HCT116 (cell line): ENCODE measurements at regions not wholly inside any gene's neighbourhood (a gene's known extent, or its start where the extent isn't known, plus 50 kb on each side); places are given as distances from the start of the nearest gene placed in this dataset.

Source experiments
- ATAC-seq: fragments of 200-7000 bp; cut with Tn5 transposase; 2 replicates; pipeline ENCODE4 v1.9.1; 2020; ENCODE audit warnings: mild to moderate bottlenecking, moderate library complexity
- BruUV-seq: library from RNA; stranded (reverse); fragments of 400-500 nt; replicated peaks from 2 replicates; lab custom pipeline; 2021; lab: Mats Ljungman, UMichigan
- CTCF ChIA-PET: fragments of 300-600 bp; sonication (Branson Sonifier 250); formaldehyde crosslinking; loops from one replicate; lab custom pipeline; 2021; ENCODE audit warnings: antibody characterized with exemption; lab: Charles Lee
- POLR2A ChIA-PET: fragments of 300-600, 350-600 bp; sonication (Branson Sonifier 250); formaldehyde crosslinking; loops from one replicate; lab custom pipeline; 2021; ENCODE audit warnings: antibody characterized with exemption; lab: Charles Lee
- RAD21 ChIA-PET, 2 experiments: fragments of 300-600 bp; sonication (Branson Sonifier 250); formaldehyde crosslinking; loops; one replicate each; lab custom pipeline; 2023; ENCODE audit warnings: low total read pairs in 2 of 2; ENCODE audit not compliant: uncharacterized antibody in 2 of 2, unreplicated experiment in 2 of 2, low non-redundant PET in 1 of 2; lab: Charles Lee
- DNase-seq: peaks from one replicate; pipeline ENCODE4 v3.0.0-alpha.2; 2010; ENCODE audit warnings: low read depth, low spot score
- H2AFZ ChIP-seq: fragments of 200-600 bp; shearing (Covaris generic), sonication (generic); 2 replicates; pipeline ENCODE4 v1.6.1; 2017; ENCODE audit warnings: low read depth, mixed run types, mixed read lengths, antibody characterized with exemption, low read length; ENCODE audit not compliant: poor library complexity, severe bottlenecking
- H3K27ac ChIP-seq: 2 replicates; pipeline ENCODE4 v1.5.1; 2012; ENCODE audit warnings: low read depth, low read length
- H3K27me3 ChIP-seq: fragments of 200-600 bp; sonication (generic); 2 replicates; pipeline ENCODE4 v1.6.1; 2016; ENCODE audit warnings: mixed run types, low read length, mixed read lengths; ENCODE audit not compliant: insufficient read depth
- H3K36me3 ChIP-seq, 2 experiments: fragments of 200-500 bp in 1 of 2; fragments of 200-600 bp in 1 of 2; sonication (Bioruptor generic) in 1 of 2; sonication (generic) in 1 of 2; 2 replicates each; pipeline versions ENCODE4 v1.5.1 to v1.6.1; 2014 to 2016; ENCODE audit warnings: low read length in 2 of 2, inconsistent platforms in 1 of 2, mixed read lengths in 1 of 2, mixed run types in 1 of 2; ENCODE audit not compliant: insufficient read depth in 2 of 2, control insufficient read depth in 1 of 2
- H3K4me1 ChIP-seq, 2 experiments: fragments of 200-600 bp in 1 of 2; sonication (generic) in 1 of 2; 2 replicates each; pipeline versions ENCODE4 v1.5.1 to v1.6.1; 2012 to 2017; ENCODE audit warnings: low read length in 2 of 2, inconsistent platforms in 1 of 2, mild to moderate bottlenecking in 1 of 2, mixed read lengths in 1 of 2, mixed run types in 1 of 2, moderate library complexity in 1 of 2; ENCODE audit not compliant: insufficient read depth in 2 of 2, control insufficient read depth in 1 of 2
- H3K4me2 ChIP-seq: fragments of 200-600 bp; sonication (generic); 2 replicates; pipeline ENCODE4 v1.6.1; 2017; ENCODE audit warnings: mixed run types, low read length, mixed read lengths
- H3K4me3 ChIP-seq, 2 experiments: fragments of 200-600 bp in 1 of 2; sonication (generic) in 1 of 2; replicated peaks in 1 of 2; 2 replicates each; pipeline ENCODE4 v1.5.1; 2011 to 2016; ENCODE audit warnings: low read length in 2 of 2, control low read depth in 1 of 2, low read depth in 1 of 2, mild to moderate bottlenecking in 1 of 2, mixed read lengths in 1 of 2, mixed run types in 1 of 2
- H3K79me2 ChIP-seq: fragments of 200-600 bp; sonication (generic); 2 replicates; pipeline ENCODE4 v1.6.1; 2017; ENCODE audit warnings: mild to moderate bottlenecking, mixed run types, low read length, moderate library complexity, mixed read lengths; ENCODE audit not compliant: insufficient read depth
- H3K9ac ChIP-seq: fragments of 200-600 bp; sonication (generic); 2 replicates; pipeline ENCODE4 v1.6.1; 2016; ENCODE audit warnings: low read length, mixed read lengths
- H3K9me2 ChIP-seq: fragments of 200-600 bp; sonication (generic), shearing (Covaris generic); 2 replicates; pipeline ENCODE4 v1.6.1; 2017; ENCODE audit warnings: mixed run types, mild to moderate bottlenecking, moderate library complexity; ENCODE audit not compliant: insufficient read depth
- H3K9me3 ChIP-seq, 2 experiments: fragments of 200-500 bp in 1 of 2; fragments of 200-600 bp in 1 of 2; sonication (Bioruptor generic) in 1 of 2; sonication (generic) in 1 of 2; 2 replicates each; pipeline ENCODE4 v1.6.1; 2014 to 2017; ENCODE audit warnings: low read length in 2 of 2, mixed read lengths in 2 of 2, inconsistent platforms in 1 of 2, low read depth in 1 of 2, mild to moderate bottlenecking in 1 of 2, mixed run types in 1 of 2, moderate library complexity in 1 of 2; ENCODE audit not compliant: control insufficient read depth in 1 of 2, insufficient read depth in 1 of 2
- H4K20me1 ChIP-seq: fragments of 200-600 bp; sonication (generic), shearing (Covaris generic); 2 replicates; pipeline ENCODE4 v1.6.1; 2017; ENCODE audit warnings: mixed run types, mild to moderate bottlenecking, moderate library complexity; ENCODE audit not compliant: insufficient read depth
- CBX3 ChIP-seq: IDR thresholded peaks from 2 replicates; pipeline ENCODE4 v1.6.1; 2012; ENCODE audit warnings: low read depth
- EGR1 ChIP-seq: IDR thresholded peaks from 2 replicates; pipeline ENCODE4 v1.6.1; 2012; ENCODE audit warnings: low read depth
- EZH2phosphoT487 ChIP-seq: fragments of 200-600 bp; IDR thresholded peaks from 2 replicates; pipeline ENCODE4 v1.6.1; 2018; ENCODE audit warnings: antibody characterized with exemption, borderline replicate concordance
- JUND ChIP-seq: IDR thresholded peaks from 2 replicates; pipeline ENCODE4 v1.6.1; 2012
- POLR2AphosphoS5 ChIP-seq: IDR thresholded peaks from 2 replicates; pipeline ENCODE4 v1.6.1; 2011; ENCODE audit warnings: mild to moderate bottlenecking, low read depth, low read length, moderate library complexity
- REST ChIP-seq: IDR thresholded peaks from 2 replicates; pipeline ENCODE4 v1.6.1; 2012; ENCODE audit warnings: low read depth
- SIN3A ChIP-seq: IDR thresholded peaks from 2 replicates; pipeline ENCODE4 v1.6.1; 2012; ENCODE audit warnings: low read depth
- YY1 ChIP-seq: IDR thresholded peaks from 2 replicates; pipeline ENCODE4 v1.6.1; 2011; ENCODE audit warnings: low read length, low read depth, moderate library complexity, mild to moderate bottlenecking; ENCODE audit not compliant: insufficient replicate concordance; ENCODE audit errors: extremely low read depth
- intact Hi-C: fragments of 100-400 bp; cut with micrococcal nuclease; formaldehyde crosslinking; loops from 2 replicates; pipeline ENCODE4 v1.10.0; 2022

DNA sequence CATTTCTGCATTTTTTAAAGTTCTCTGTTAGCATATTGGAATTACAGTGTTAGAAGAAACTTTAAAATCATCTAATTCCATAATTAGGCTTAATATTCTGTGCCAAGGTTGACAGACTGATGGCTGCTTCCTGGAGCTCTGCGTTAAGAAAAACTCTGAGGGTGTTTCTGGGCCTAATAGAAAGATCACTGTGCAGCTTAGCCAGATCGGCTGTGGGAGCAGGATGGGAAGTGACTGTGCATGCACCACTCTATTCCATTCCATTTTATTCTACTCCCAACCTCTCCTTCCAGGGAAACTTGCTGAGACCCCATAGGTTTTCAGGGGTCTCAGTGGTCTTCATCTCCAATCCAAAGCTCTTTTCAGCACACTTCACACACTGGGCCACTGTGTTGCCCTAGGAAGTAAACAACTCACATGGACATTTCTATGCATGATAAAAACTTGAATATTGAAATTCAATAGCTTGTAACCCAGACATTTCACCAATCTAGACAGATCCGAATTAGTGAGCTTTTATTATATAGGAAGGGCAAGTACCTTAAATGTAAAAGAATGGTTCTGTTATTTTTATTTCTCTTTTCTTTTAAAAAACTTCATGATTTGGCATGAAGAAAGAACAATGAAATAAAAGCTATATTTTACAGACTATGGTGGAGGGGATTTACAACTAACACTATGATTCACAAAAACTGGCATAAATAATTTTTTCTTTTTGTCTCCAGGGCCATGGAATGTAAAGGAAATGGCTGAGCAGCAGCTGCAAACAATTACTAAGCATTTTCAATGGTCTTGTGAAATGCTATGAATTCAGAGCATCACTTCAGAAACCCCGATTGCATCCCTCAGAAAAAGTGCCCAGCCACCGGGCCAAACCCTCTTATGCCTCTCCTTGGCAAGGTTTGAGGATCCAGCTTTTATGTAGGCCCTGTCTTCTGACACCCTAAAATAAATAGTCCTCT is 51.4 kb upstream of the DAB2 start (continued):
- TF ChIP-seq EZH2phosphoT487: no peak

- CTCF ChIA-PET: no interaction called here
- RAD21 ChIA-PET: no interaction called here
- POLR2A ChIA-PET: no interaction called here
- DNase-seq: no peak
- intact Hi-C loops: no loop called here
- no peak overlapping the region for H3K4me3 ChIP-seq
- no peak overlapping the region for H3K9ac ChIP-seq
- no peak overlapping the region for H2AFZ ChIP-seq
- no TSS peak for BruUV-seq
- no peaks in the 10 kb centered on the region for H4K20me1 ChIP-seq
- H3K79me2 ChIP-seq: no peaks in the 10 kb centered on the region
- H3K27me3 ChIP-seq: no peaks in the 10 kb centered on the region
- H3K9me3 ChIP-seq: no peaks in the 10 kb centered on the region
- H3K27ac ChIP-seq: no peak overlapping the region
- TF ChIP-seq EZH2phosphoT487 (no peak), EGR1 (no peak), JUND (no peak), SIN3A (no peak), REST (no peak), POLR2AphosphoS5 (no peak), CBX3 (no peak), YY1 (no peak)
- no peaks in the 10 kb centered on the region for H3K36me3 ChIP-seq
- H3K4me1 ChIP-seq: no peaks in the 10 kb centered on the region
- no peaks in the 10 kb centered on the region for H3K9me2 ChIP-seq
- no peak for ATAC-seq
- H3K4me2 ChIP-seq: no peak overlapping the region
These were observed 50.4 kb upstream of the DAB2 start for GRCh38 chr5:39475159-39475571.
